Right atrium auricular region (tissue), 2 donors: ENCODE measurements at regions not wholly inside any gene's neighbourhood (a gene's known extent, or its start where the extent isn't known, plus 50 kb on each side); places are given as distances from the start of the nearest gene placed in this dataset.

Source experiments
- DNase-seq: peaks from one replicate; pipeline ENCODE4 v3.0.0-alpha.2; 2019; ENCODE audit warnings: low spot score
- H3K27ac ChIP-seq, 2 donors: fragments of 200-600 bp; sonication (generic); 1 replicate in 1 of 2; 2 replicates in 1 of 2; pipeline ENCODE4 v1.5.1; 2016 to 2019
- H3K27me3 ChIP-seq, 2 donors: fragments of 200-600 bp; sonication (generic); one replicate each; pipeline versions ENCODE4 v1.5.1 to v1.6.0; 2017 to 2019
- H3K36me3 ChIP-seq: fragments of 200-600 bp; sonication (generic); one replicate; pipeline ENCODE4 v1.5.1; 2016
- H3K4me1 ChIP-seq, 2 donors: fragments of 200-600 bp; sonication (generic); one replicate each; pipeline versions ENCODE4 v1.5.1 to v1.6.0; 2017 to 2019
- H3K4me3 ChIP-seq, 2 donors: fragments of 200-600 bp; sonication (generic); 1 replicate in 1 of 2; 2 replicates in 1 of 2; pipeline ENCODE4 v1.5.1; 2017 to 2019; ENCODE audit warnings: mild to moderate bottlenecking in 1 of 2, moderate library complexity in 1 of 2
- H3K9me3 ChIP-seq, 2 donors: fragments of 200-600 bp; sonication (generic); one replicate each; pipeline ENCODE4 v1.5.1; 2019
- TF ChIP-seq, protein P1 (sequence below), 2 donors: fragments of 200-600 bp; sonication (generic); IDR thresholded peaks; one replicate each; pipeline ENCODE4 v1.5.1; 2019; ENCODE audit warnings: antibody characterized with exemption in 2 of 2

DNA sequence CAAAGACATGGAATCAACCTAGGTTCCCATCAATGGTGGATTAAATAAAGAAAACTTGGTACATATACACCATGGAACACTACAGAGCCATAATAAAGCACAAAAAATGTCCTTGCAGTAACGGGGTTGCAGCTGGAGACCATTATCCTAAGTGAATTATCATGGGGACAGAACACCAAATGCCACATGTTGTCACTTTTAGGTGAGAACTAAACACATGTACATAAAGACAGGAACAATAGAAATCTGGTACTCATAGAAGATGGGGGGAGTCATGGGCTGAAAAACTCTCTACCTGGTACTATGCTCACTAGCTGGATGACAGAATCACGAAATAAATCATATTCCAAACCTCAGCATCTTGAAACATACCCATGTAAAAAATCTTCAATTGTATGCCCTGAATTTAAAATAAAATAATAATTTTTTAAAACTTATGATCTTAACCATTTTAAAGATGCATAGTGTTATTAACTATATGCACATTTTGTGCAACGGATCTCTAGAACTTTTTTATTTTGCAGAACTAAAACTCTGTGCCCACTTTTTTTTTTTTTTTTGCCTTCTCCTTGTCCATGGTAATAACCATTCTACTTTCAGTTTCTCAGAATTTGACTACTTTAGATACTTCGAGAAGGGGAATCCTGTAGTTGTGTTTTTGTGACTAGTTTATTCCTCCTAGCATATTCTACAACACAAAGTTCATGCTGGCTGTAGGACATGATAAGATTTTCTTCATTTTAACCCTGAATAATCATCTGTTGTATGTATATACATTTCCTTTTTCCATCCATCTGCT is 1081.6 kb upstream of the ACO1 start:
- no peaks in the 10 kb centered on the region for H3K27me3 ChIP-seq
- no peak overlapping the region for H3K27ac ChIP-seq
- H3K9me3 ChIP-seq: no peaks in the 10 kb centered on the region
- no peaks in the 10 kb centered on the region for H3K36me3 ChIP-seq
- no peak for DNase-seq
- TF ChIP-seq, protein P1, sequence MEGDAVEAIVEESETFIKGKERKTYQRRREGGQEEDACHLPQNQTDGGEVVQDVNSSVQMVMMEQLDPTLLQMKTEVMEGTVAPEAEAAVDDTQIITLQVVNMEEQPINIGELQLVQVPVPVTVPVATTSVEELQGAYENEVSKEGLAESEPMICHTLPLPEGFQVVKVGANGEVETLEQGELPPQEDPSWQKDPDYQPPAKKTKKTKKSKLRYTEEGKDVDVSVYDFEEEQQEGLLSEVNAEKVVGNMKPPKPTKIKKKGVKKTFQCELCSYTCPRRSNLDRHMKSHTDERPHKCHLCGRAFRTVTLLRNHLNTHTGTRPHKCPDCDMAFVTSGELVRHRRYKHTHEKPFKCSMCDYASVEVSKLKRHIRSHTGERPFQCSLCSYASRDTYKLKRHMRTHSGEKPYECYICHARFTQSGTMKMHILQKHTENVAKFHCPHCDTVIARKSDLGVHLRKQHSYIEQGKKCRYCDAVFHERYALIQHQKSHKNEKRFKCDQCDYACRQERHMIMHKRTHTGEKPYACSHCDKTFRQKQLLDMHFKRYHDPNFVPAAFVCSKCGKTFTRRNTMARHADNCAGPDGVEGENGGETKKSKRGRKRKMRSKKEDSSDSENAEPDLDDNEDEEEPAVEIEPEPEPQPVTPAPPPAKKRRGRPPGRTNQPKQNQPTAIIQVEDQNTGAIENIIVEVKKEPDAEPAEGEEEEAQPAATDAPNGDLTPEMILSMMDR (IDR thresholded peaks at IDR 0.05): no peak
- no peak overlapping the region for H3K4me3 ChIP-seq
- no peaks in the 10 kb centered on the region for H3K4me1 ChIP-seq

DNA sequence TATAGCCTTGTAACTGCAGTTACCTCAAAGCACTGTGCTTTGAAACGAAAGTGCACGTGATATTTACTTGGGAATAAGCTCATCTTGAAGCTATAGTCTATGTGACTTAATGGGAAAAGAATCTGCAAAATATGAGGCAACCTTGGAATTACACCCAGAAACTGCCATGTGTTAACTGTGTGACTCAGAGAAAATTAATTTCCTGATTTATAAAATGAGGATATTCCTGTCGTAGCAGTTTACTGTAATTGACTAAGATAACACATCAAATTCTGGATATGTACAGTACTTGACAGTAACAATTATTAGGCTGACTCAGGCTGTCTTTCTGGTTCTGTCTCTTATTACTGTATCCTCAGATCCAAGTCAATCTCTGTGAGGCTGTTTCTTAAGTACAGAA is 1079.9 kb upstream of the ACO1 start:
- Histone ChIP-seq H3K9me3 (no peaks in the 10 kb centered on the region), H3K36me3 (no peaks in the 10 kb centered on the region), H3K4me3 (no peak overlapping the region), H3K27ac (no peak overlapping the region), H3K27me3 (no peaks in the 10 kb centered on the region), H3K4me1 (no peaks in the 10 kb centered on the region)
- DNase-seq: no peak
- TF ChIP-seq, protein P1 (IDR thresholded peaks at IDR 0.05): no peak

DNA sequence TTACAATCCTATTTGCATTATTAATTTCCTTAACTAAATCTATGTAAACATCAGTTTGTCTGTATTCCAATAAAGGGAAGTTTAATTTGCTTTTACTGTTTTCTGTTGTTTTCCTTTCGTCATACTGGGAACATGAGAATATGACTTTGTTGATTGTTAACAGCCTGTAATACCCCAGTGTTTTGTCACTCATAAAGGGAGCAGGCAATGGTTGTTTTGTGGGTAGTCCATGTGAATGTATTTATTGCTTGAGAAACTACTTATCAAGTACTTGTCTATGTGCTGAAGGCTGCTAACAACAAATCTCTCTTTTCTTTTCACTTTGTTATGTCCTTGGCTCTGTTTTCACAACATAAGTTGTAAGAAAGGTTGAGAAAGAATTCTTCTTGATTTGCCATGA is 1070.2 kb upstream of the ACO1 start:
- H3K27ac ChIP-seq: no peak overlapping the region
- H3K4me1 ChIP-seq: no peaks in the 10 kb centered on the region
- TF ChIP-seq, protein P1 (IDR thresholded peaks at IDR 0.05): no peak
- no peaks in the 10 kb centered on the region for H3K9me3 ChIP-seq
- no peaks in the 10 kb centered on the region for H3K27me3 ChIP-seq
- H3K4me3 ChIP-seq: no peak overlapping the region
- no peaks in the 10 kb centered on the region for H3K36me3 ChIP-seq
- DNase-seq: no peak

- TF ChIP-seq, protein P1 (IDR thresholded peaks at IDR 0.05): no peak
- Histone ChIP-seq H3K36me3 (no peaks in the 10 kb centered on the region), H3K27ac (no peak overlapping the region), H3K4me3 (no peak overlapping the region), H3K4me1 (no peaks in the 10 kb centered on the region), H3K9me3 (no peaks in the 10 kb centered on the region), H3K27me3 (no peaks in the 10 kb centered on the region)
- DNase-seq: no peak
Observed at GRCh38 chr9:31320494-31320893, 1063.9 kb upstream of the ACO1 start.

- Histone ChIP-seq H3K27ac (no peak overlapping the region), H3K4me3 (no peak overlapping the region), H3K36me3 (no peaks in the 10 kb centered on the region), H3K27me3 (no peaks in the 10 kb centered on the region), H3K9me3 (no peaks in the 10 kb centered on the region), H3K4me1 (no peaks in the 10 kb centered on the region)
- TF ChIP-seq, protein P1 (IDR thresholded peaks at IDR 0.05): no peak
- DNase-seq: no peak
Observed at GRCh38 chr9:31321256-31321655, 1063.2 kb upstream of the ACO1 start.

DNA sequence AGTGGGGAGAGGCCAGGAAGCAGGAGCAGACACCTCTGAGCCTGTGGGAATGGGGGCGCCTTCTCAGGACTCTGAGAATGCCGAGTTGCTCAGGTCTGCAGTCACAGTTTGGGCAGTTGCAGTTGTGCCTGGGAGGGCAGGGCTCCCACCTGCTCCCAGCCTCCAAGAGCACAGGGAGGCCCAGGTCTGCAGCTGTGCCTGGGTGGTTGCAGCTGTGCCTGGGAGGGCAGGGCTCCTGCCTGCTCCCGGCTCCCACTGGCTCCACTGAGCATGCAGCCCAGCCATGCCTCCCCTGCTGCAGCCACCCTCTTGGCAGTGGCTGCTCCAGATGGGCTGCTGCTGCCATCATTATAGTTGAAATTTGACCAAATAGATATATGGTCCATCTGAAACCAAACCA is 1062.8 kb upstream of the ACO1 start:
- H3K4me3 ChIP-seq: no peak overlapping the region
- H3K9me3 ChIP-seq: no peaks in the 10 kb centered on the region
- H3K4me1 ChIP-seq: no peaks in the 10 kb centered on the region
- no peaks in the 10 kb centered on the region for H3K36me3 ChIP-seq
- H3K27me3 ChIP-seq: no peaks in the 10 kb centered on the region
- no peak overlapping the region for H3K27ac ChIP-seq
- TF ChIP-seq, protein P1 (IDR thresholded peaks at IDR 0.05): no peak
- DNase-seq: no peak
